ENCODE measurements at regions not wholly inside any gene's neighbourhood (a gene's known extent, or its start where the extent isn't known, plus 50 kb on each side); places are given as distances from the start of the nearest gene placed in this dataset.

DNA sequence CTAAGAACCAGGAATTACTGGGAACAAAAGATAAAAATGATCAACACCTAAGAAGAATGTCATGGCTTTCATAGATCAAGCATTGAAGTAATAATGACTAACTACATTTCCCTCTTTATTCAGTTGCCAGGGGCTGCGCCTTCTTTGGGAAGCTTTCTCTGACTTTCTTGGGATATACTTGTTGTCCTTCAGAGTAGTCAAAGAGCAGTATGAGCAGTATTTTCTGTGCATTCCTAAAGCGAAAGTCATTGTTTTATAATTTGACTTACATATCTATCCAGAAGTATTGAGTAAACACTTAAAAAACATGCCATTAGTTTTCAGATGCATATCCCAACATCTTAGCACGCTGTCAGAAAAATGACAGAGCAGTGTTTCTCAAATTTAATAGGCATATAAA is 2412.4 kb downstream of the PCDH9 start:
- H3K36me3 ChIP-seq, result no peaks in the 10 kb centered on the region
- H3K9ac ChIP-seq, result no peak overlapping the region
- no peaks in the 10 kb centered on the region for H3K9me3 ChIP-seq
- no peak overlapping the region for H3K4me3 ChIP-seq
- TF ChIP-seq Cebpa-rat (IDR thresholded peaks at IDR 0.05), result no peak
- H3K27me3 ChIP-seq, result no peaks in the 10 kb centered on the region
- H3K4me1 ChIP-seq, result no peaks in the 10 kb centered on the region
- H3K27ac ChIP-seq, result no peak overlapping the region
- no peaks in the 10 kb centered on the region for H4K20me1 ChIP-seq
- no peak overlapping the region for H3K4me2 ChIP-seq

- Histone ChIP-seq H3K36me3 (no peaks in the 10 kb centered on the region), H3K4me2 (no peak overlapping the region), H4K20me1 (no peaks in the 10 kb centered on the region), H3K4me1 (no peaks in the 10 kb centered on the region), H3K4me3 (no peak overlapping the region), H3K9ac (no peak overlapping the region), H3K9me3 (peaks cover 16% of the 10 kb centered on the region), H3K27me3 (no peaks in the 10 kb centered on the region), H3K27ac (no peak overlapping the region)
- no peak for TF ChIP-seq Cebpa-rat (IDR thresholded peaks at IDR 0.05)
Observed at GRCh38 chr13:64810750-64811149, 2419.4 kb downstream of the PCDH9 start.

DNA sequence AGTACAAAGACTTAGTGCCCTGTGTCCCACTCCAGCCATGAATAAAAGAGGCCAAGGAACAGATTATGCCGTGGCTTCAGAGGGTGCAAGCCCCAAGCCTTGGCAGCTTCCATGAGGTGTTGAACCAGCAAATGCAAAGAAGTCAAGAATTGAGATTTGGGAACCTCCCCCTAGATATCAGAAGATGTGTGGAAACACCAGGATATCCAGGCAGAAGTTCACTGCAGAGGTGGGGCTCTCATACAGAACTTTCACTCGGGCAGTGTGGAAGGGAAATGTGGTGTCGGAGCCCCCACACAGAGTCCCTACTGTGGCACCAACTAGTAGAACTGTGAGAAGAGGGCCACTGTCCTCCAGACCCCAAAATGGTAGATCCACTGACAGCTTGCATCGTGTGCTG is 2421.4 kb downstream of the PCDH9 start:
- Histone ChIP-seq H3K9ac (no peak overlapping the region), H3K9me3 (peaks cover 16% of the 10 kb centered on the region), H3K4me3 (no peak overlapping the region), H4K20me1 (no peaks in the 10 kb centered on the region), H3K4me1 (no peaks in the 10 kb centered on the region), H3K27ac (no peak overlapping the region), H3K4me2 (no peak overlapping the region), H3K36me3 (no peaks in the 10 kb centered on the region), H3K27me3 (no peaks in the 10 kb centered on the region)
- no peak for TF ChIP-seq Cebpa-rat (IDR thresholded peaks at IDR 0.05)

DNA sequence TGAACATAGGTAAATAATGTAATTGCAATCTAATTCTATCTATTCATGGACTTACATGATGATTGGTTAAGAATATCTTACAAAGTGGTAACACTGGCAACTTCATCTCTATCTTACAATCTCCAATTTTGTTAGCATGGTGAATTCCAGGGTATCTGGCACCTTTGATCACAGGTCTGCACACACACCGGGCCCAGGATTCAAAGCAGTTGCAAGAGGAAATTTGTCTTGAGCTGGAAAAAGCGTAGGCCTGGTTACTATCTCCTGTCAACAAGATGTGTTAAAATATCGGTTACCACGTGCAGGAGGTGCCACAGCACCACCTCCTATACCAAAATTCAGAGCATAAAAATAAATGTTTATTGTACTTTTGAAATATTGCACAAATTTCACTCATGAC is 2428.4 kb downstream of the PCDH9 start:
- Histone ChIP-seq H3K27me3 (no peaks in the 10 kb centered on the region), H3K9me3 (no peaks in the 10 kb centered on the region), H3K9ac (no peak overlapping the region), H3K36me3 (no peaks in the 10 kb centered on the region), H4K20me1 (no peaks in the 10 kb centered on the region), H3K4me3 (no peak overlapping the region), H3K27ac (no peak overlapping the region), H3K4me1 (no peaks in the 10 kb centered on the region), H3K4me2 (no peak overlapping the region)
- no peak for TF ChIP-seq Cebpa-rat (IDR thresholded peaks at IDR 0.05)

- no peaks in the 10 kb centered on the region for H3K27me3 ChIP-seq
- H4K20me1 ChIP-seq, result no peaks in the 10 kb centered on the region
- H3K9me3 ChIP-seq, result no peaks in the 10 kb centered on the region
- no peak for TF ChIP-seq Cebpa-rat (IDR thresholded peaks at IDR 0.05)
- H3K27ac ChIP-seq, result no peak overlapping the region
- no peak overlapping the region for H3K4me3 ChIP-seq
- no peaks in the 10 kb centered on the region for H3K4me1 ChIP-seq
- H3K4me2 ChIP-seq, result no peak overlapping the region
- no peaks in the 10 kb centered on the region for H3K36me3 ChIP-seq
- H3K9ac ChIP-seq, result no peak overlapping the region
Observed at GRCh38 chr13:64798422-64798821, 2431.7 kb downstream of the PCDH9 start.

DNA sequence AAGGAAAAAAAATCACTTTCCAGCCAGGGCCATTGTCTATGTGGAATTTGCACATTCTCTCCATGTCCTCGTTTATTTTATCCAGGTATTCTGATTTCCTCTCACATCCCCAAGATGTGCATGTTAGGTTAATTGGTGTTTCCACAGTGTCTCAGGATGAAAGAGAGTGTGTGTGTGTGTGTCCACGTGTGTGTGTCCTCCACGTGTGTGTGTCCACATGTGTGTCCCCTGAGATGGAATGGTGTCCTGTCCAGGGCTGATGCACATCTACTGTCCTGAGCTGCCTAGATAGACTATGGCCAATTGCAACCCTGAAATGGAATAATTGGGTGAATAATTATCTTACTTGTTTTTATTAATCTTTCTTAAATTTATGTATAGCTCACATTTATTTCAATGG is 2436.5 kb downstream of the PCDH9 start:
- no peak overlapping the region for H3K4me2 ChIP-seq
- no peaks in the 10 kb centered on the region for H3K9me3 ChIP-seq
- no peak overlapping the region for H3K9ac ChIP-seq
- H3K4me1 ChIP-seq, result no peaks in the 10 kb centered on the region
- H3K27me3 ChIP-seq, result no peaks in the 10 kb centered on the region
- H4K20me1 ChIP-seq, result no peaks in the 10 kb centered on the region
- no peak overlapping the region for H3K4me3 ChIP-seq
- H3K36me3 ChIP-seq, result no peaks in the 10 kb centered on the region
- H3K27ac ChIP-seq, result no peak overlapping the region
- TF ChIP-seq Cebpa-rat (IDR thresholded peaks at IDR 0.05), result no peak

GRCh38 chr13:64793131-64793530 is 2437.0 kb downstream of the PCDH9 start:
- no peaks in the 10 kb centered on the region for H3K9me3 ChIP-seq
- no peak overlapping the region for H3K4me2 ChIP-seq
- H3K4me3 ChIP-seq, result no peak overlapping the region
- H3K27me3 ChIP-seq, result no peaks in the 10 kb centered on the region
- no peak for TF ChIP-seq Cebpa-rat (IDR thresholded peaks at IDR 0.05)
- H3K4me1 ChIP-seq, result no peaks in the 10 kb centered on the region
- H3K9ac ChIP-seq, result no peak overlapping the region
- H3K36me3 ChIP-seq, result no peaks in the 10 kb centered on the region
- H3K27ac ChIP-seq, result no peak overlapping the region
- H4K20me1 ChIP-seq, result no peaks in the 10 kb centered on the region

GRCh38 chr13:64791373-64791772 is 2438.8 kb downstream of the PCDH9 start:
- Histone ChIP-seq H3K4me1 (no peaks in the 10 kb centered on the region), H4K20me1 (no peaks in the 10 kb centered on the region)
- no peak for TF ChIP-seq Cebpa-rat (IDR thresholded peaks at IDR 0.05)

DNA sequence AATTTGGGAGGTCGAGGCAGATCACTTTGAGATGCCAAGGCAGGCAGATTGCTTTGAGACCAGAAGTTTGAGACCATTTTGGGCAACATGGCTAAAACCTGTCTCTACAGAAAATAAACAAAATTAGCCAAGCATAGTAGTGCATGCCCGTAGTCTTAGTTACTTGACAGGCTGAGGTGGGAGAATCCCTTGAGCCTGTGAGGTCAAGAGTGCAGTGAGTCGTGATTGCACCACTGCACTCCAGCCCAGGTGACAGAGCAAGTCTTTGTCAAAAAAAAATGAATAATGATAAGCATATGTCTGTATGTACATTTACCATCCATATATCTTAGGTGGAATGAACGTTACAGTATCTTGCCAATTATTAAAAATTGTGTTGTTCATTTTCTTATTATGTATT is 2447.7 kb downstream of the PCDH9 start:
- no peak overlapping the region for H3K9ac ChIP-seq
- no peak overlapping the region for H3K27ac ChIP-seq
- H3K4me1 ChIP-seq, result no peaks in the 10 kb centered on the region
- no peaks in the 10 kb centered on the region for H3K9me3 ChIP-seq
- H3K27me3 ChIP-seq, result no peaks in the 10 kb centered on the region
- no peak for TF ChIP-seq Cebpa-rat (IDR thresholded peaks at IDR 0.05)
- no peaks in the 10 kb centered on the region for H4K20me1 ChIP-seq
- H3K4me3 ChIP-seq, result no peak overlapping the region
- H3K36me3 ChIP-seq, result no peaks in the 10 kb centered on the region
- no peak overlapping the region for H3K4me2 ChIP-seq

More at GRCh38 chr13:64791373-64791772, 2438.8 kb downstream of the PCDH9 start:
- H3K9me3 ChIP-seq, result no peaks in the 10 kb centered on the region
- no peak overlapping the region for H3K9ac ChIP-seq
- no peak overlapping the region for H3K4me2 ChIP-seq
- H3K27me3 ChIP-seq, result no peaks in the 10 kb centered on the region
- no peaks in the 10 kb centered on the region for H3K36me3 ChIP-seq
- H3K27ac ChIP-seq, result no peak overlapping the region
- H3K4me3 ChIP-seq, result no peak overlapping the region

GRCh38 chr13:64778002-64778401 is 2452.1 kb downstream of the PCDH9 start:
- Histone ChIP-seq H3K27ac (no peak overlapping the region), H3K9ac (no peak overlapping the region), H3K36me3 (no peaks in the 10 kb centered on the region), H3K27me3 (no peaks in the 10 kb centered on the region), H3K4me2 (no peak overlapping the region), H3K4me1 (no peaks in the 10 kb centered on the region), H3K9me3 (no peaks in the 10 kb centered on the region), H3K4me3 (no peak overlapping the region), H4K20me1 (no peaks in the 10 kb centered on the region)
- TF ChIP-seq Cebpa-rat (IDR thresholded peaks at IDR 0.05), result no peak

DNA sequence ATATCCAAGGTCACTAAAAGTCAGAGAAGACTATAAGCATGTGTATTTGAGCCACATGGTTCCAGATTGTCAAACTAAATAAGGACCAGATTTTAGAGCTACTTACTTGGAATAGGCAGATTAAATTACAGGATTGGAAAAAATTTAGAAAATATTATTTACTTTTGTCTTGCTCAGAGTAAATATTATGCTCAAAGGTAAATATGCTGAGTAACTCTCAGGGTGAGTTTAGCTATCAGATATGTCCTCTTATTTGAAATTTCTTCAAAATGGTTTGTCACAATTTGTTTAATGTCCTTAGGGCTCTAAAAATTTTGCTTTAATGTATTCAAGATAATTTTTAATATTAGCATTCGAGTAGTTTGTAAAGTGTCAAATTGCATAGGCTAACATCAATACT is 2455.2 kb downstream of the PCDH9 start:
- no peak overlapping the region for H3K27ac ChIP-seq
- no peak for TF ChIP-seq Cebpa-rat (IDR thresholded peaks at IDR 0.05)
- H3K4me3 ChIP-seq, result no peak overlapping the region
- no peak overlapping the region for H3K9ac ChIP-seq
- no peaks in the 10 kb centered on the region for H4K20me1 ChIP-seq
- no peak overlapping the region for H3K4me2 ChIP-seq
- H3K27me3 ChIP-seq, result no peaks in the 10 kb centered on the region
- no peaks in the 10 kb centered on the region for H3K9me3 ChIP-seq
- H3K4me1 ChIP-seq, result no peaks in the 10 kb centered on the region
- no peaks in the 10 kb centered on the region for H3K36me3 ChIP-seq

All from BLaER1 (cell line).